ENCODE measurements at regions not wholly inside any gene's neighbourhood (a gene's known extent, or its start where the extent isn't known, plus 50 kb on each side); places are given as distances from the start of the nearest gene placed in this dataset.

DNA sequence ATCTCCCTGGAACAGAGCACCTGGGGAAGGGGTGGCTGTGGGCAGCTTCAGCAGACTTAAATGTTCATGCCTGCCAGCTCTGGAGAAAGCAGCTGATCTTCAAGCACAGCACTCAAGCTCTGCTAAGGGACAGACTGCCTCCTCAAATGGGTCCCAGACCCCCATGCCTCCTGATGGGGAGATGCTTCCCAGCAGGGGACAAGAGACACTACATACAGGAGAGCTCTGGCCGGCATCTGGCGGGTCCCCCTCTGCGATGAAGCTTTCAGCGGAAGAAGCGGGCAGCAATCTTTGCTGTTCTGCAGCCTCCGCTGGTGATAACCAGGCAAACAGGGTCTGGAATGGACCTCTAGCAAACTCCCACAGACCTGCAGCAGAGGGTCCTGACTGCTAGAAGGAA, 294.8 kb downstream of the RND3 start:
- no peak overlapping the region for H3K27ac ChIP-seq (ENCODE audit: low read depth, low read length)
- no peaks in the 10 kb centered on the region for H3K27me3 ChIP-seq (ENCODE audit: insufficient read depth, low read length)
- H3K36me3 ChIP-seq (ENCODE audit: insufficient read depth, low read length): no peaks in the 10 kb centered on the region
- no peaks in the 10 kb centered on the region for H4K20me1 ChIP-seq (ENCODE audit: insufficient read depth, low read length)
- H3K4me3 ChIP-seq (ENCODE audit: insufficient read depth, low read length): no peak overlapping the region
- no peak overlapping the region for H3K4me2 ChIP-seq (ENCODE audit: insufficient read depth, low read length)
- H2AFZ ChIP-seq (ENCODE audit: low read length): no peak overlapping the region
- DNase-seq (ENCODE audit: insufficient read length, low spot score, missing footprints): no peak
- peaks cover 9% of the 10 kb centered on the region for H3K4me1 ChIP-seq (ENCODE audit: insufficient read depth, low read length)
- TF ChIP-seq, protein P1, sequence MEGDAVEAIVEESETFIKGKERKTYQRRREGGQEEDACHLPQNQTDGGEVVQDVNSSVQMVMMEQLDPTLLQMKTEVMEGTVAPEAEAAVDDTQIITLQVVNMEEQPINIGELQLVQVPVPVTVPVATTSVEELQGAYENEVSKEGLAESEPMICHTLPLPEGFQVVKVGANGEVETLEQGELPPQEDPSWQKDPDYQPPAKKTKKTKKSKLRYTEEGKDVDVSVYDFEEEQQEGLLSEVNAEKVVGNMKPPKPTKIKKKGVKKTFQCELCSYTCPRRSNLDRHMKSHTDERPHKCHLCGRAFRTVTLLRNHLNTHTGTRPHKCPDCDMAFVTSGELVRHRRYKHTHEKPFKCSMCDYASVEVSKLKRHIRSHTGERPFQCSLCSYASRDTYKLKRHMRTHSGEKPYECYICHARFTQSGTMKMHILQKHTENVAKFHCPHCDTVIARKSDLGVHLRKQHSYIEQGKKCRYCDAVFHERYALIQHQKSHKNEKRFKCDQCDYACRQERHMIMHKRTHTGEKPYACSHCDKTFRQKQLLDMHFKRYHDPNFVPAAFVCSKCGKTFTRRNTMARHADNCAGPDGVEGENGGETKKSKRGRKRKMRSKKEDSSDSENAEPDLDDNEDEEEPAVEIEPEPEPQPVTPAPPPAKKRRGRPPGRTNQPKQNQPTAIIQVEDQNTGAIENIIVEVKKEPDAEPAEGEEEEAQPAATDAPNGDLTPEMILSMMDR (IDR thresholded peaks at IDR 0.05; ENCODE audit: extremely low read depth, low read depth, low read length): no peak
- no peaks in the 10 kb centered on the region for H3K79me2 ChIP-seq (ENCODE audit: insufficient read depth, low read length)
- H3K9me3 ChIP-seq (ENCODE audit: low read depth, low read length): no peaks in the 10 kb centered on the region

DNA sequence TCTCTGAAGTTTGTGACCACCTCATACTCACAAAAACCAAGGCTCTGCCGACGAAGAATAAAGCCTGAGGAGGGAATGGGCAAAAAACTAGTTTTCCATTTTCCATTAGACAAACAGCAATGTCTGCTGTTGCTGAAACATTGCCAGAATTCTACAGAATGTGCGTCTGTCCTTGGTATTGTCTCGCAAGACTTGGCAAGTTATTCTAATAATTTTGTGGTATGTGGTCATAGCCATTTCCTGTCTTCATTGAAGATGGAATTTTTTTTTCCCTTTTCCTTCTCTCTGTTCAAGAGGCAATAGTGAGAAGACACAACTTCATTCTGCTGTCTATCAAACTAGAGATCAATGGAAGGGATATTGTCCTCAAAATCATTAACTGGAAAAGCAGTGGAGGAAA, 296.1 kb downstream of the RND3 start:
- Histone ChIP-seq H3K27ac (ENCODE audit: low read depth, low read length) (no peak overlapping the region), H3K36me3 (ENCODE audit: insufficient read depth, low read length) (no peaks in the 10 kb centered on the region), H3K79me2 (ENCODE audit: insufficient read depth, low read length) (no peaks in the 10 kb centered on the region), H2AFZ (ENCODE audit: low read length) (no peak overlapping the region), H3K9me3 (ENCODE audit: low read depth, low read length) (no peaks in the 10 kb centered on the region), H4K20me1 (ENCODE audit: insufficient read depth, low read length) (no peaks in the 10 kb centered on the region), H3K4me3 (ENCODE audit: insufficient read depth, low read length) (no peak overlapping the region), H3K4me2 (ENCODE audit: insufficient read depth, low read length) (no peak overlapping the region), H3K27me3 (ENCODE audit: insufficient read depth, low read length) (no peaks in the 10 kb centered on the region), H3K4me1 (ENCODE audit: insufficient read depth, low read length) (peaks cover 9% of the 10 kb centered on the region)
- TF ChIP-seq, protein P1 (IDR thresholded peaks at IDR 0.05; ENCODE audit: extremely low read depth, low read depth, low read length): no peak
- DNase-seq (ENCODE audit: insufficient read length, low spot score, missing footprints): no peak

DNA sequence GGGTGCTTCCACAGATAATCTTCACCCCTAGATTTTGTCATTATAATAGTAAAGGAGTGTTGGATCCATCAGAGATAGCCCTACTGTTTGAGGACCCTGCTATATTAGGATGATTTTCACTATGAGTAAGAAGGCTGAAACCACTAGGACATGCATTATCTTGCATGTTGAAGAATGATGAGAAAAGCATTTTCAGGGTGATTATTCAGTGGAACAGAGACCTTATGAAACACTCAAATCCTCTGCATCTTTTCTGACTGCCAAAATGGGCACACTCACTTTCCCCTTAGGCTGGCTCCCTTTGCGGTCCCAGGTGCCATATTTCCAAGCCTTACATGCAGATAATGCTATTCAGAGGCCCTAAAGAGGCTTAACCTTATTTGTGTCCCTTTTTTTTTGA, 296.9 kb downstream of the RND3 start:
- H3K4me1 ChIP-seq (ENCODE audit: insufficient read depth, low read length): peaks cover 9% of the 10 kb centered on the region
- H3K36me3 ChIP-seq (ENCODE audit: insufficient read depth, low read length): no peaks in the 10 kb centered on the region
- DNase-seq (ENCODE audit: insufficient read length, low spot score, missing footprints): no peak
- H4K20me1 ChIP-seq (ENCODE audit: insufficient read depth, low read length): no peaks in the 10 kb centered on the region
- H3K27me3 ChIP-seq (ENCODE audit: insufficient read depth, low read length): no peaks in the 10 kb centered on the region
- TF ChIP-seq, protein P1 (IDR thresholded peaks at IDR 0.05; ENCODE audit: extremely low read depth, low read depth, low read length): no peak
- no peak overlapping the region for H2AFZ ChIP-seq (ENCODE audit: low read length)
- H3K79me2 ChIP-seq (ENCODE audit: insufficient read depth, low read length): no peaks in the 10 kb centered on the region
- H3K9me3 ChIP-seq (ENCODE audit: low read depth, low read length): no peaks in the 10 kb centered on the region
- no peak overlapping the region for H3K4me2 ChIP-seq (ENCODE audit: insufficient read depth, low read length)
- H3K27ac ChIP-seq (ENCODE audit: low read depth, low read length): no peak overlapping the region
- H3K4me3 ChIP-seq (ENCODE audit: insufficient read depth, low read length): no peak overlapping the region

DNA sequence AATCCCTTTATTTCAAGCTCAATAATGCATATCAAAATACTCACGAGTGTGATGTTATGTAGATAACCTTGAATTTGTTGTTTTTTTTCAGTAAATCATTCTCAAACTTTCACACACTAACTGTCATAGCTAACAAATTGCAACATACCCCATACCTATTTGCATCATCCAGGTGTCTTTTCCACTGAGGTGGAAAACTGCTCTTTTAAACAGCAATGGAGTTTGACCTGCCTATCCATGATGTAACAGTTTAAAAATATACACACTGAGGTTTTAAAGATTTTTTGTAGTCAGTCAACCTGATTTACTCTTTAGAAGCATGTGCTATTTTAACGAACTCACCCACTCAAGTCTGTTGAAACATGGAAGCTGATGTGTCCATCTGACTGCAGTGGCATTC, 298.7 kb downstream of the RND3 start:
- no peak for DNase-seq (ENCODE audit: insufficient read length, low spot score, missing footprints)
- Histone ChIP-seq H3K4me3 (ENCODE audit: insufficient read depth, low read length) (no peak overlapping the region), H3K27ac (ENCODE audit: low read depth, low read length) (no peak overlapping the region), H2AFZ (ENCODE audit: low read length) (no peak overlapping the region), H3K4me1 (ENCODE audit: insufficient read depth, low read length) (peaks cover 9% of the 10 kb centered on the region), H3K79me2 (ENCODE audit: insufficient read depth, low read length) (no peaks in the 10 kb centered on the region), H3K27me3 (ENCODE audit: insufficient read depth, low read length) (no peaks in the 10 kb centered on the region), H3K9me3 (ENCODE audit: low read depth, low read length) (no peaks in the 10 kb centered on the region), H3K4me2 (ENCODE audit: insufficient read depth, low read length) (no peak overlapping the region), H4K20me1 (ENCODE audit: insufficient read depth, low read length) (no peaks in the 10 kb centered on the region), H3K36me3 (ENCODE audit: insufficient read depth, low read length) (no peaks in the 10 kb centered on the region)
- TF ChIP-seq, protein P1 (IDR thresholded peaks at IDR 0.05; ENCODE audit: extremely low read depth, low read depth, low read length): no peak

Measured in osteoblast (primary cell).